NK-92 (cell line): ENCODE measurements at regions not wholly inside any gene's neighbourhood (a gene's known extent, or its start where the extent isn't known, plus 50 kb on each side); places are given as distances from the start of the nearest gene placed in this dataset.

Source experiments
- DNase-seq: peaks from one replicate; lab custom pipeline; 2025; ENCODE audit not compliant: unreplicated experiment; lab: John Stamatoyannopoulos, UW

- DNase-seq, result no peak
Measured at GRCh38 chr14:97704316-97704885, 907.2 kb downstream of the VRK1 start.

GRCh38 chr14:97705107-97705506, 907.9 kb downstream of the VRK1 start:
- DNase-seq, result no peak

GRCh38 chr14:97705976-97706375, 908.8 kb downstream of the VRK1 start:
- no peak for DNase-seq

GRCh38 chr14:97706819-97707218, 909.6 kb downstream of the VRK1 start:
- no peak for DNase-seq

- DNase-seq, result no peak
Measured at GRCh38 chr14:97707603-97708002, 910.4 kb downstream of the VRK1 start.

GRCh38 chr14:97709552-97709951, 912.4 kb downstream of the VRK1 start:
- DNase-seq, result no peak

GRCh38 chr14:97710726-97711125, 913.5 kb downstream of the VRK1 start:
- no peak for DNase-seq

- DNase-seq, result no peak
Measured at GRCh38 chr14:97712471-97712870, 915.3 kb downstream of the VRK1 start.

GRCh38 chr14:97713023-97713422, 915.8 kb downstream of the VRK1 start:
- DNase-seq, result no peak

GRCh38 chr14:97718886-97719442, 921.8 kb downstream of the VRK1 start:
- DNase-seq, result no peak

- no peak for DNase-seq
Measured at GRCh38 chr14:97719931-97720330, 922.7 kb downstream of the VRK1 start.

- DNase-seq, result no peak
Measured at GRCh38 chr14:97723351-97723750, 926.2 kb downstream of the VRK1 start.

GRCh38 chr14:97723819-97724218, 926.6 kb downstream of the VRK1 start:
- DNase-seq, result no peak

GRCh38 chr14:97724265-97724731, 927.1 kb downstream of the VRK1 start:
- no peak for DNase-seq

- no peak for DNase-seq
Measured at GRCh38 chr14:97726676-97727075, 929.5 kb downstream of the VRK1 start.

GRCh38 chr14:97730706-97731105, 933.5 kb downstream of the VRK1 start:
- DNase-seq, result no peak

- DNase-seq, result no peak
Measured at GRCh38 chr14:97731800-97732199, 934.6 kb downstream of the VRK1 start.

GRCh38 chr14:97747316-97747715, 950.1 kb downstream of the VRK1 start:
- no peak for DNase-seq

- DNase-seq, result no peak
Measured at GRCh38 chr14:97748616-97749015, 951.4 kb downstream of the VRK1 start.

GRCh38 chr14:97757491-97757890, 960.3 kb downstream of the VRK1 start:
- no peak for DNase-seq

- DNase-seq, result no peak
Measured at GRCh38 chr14:97760050-97760449, 962.9 kb downstream of the VRK1 start.

GRCh38 chr14:97762386-97762785, 965.2 kb downstream of the VRK1 start:
- DNase-seq, result no peak
